H1 (cell line): ENCODE measurements at regions not wholly inside any gene's neighbourhood (a gene's known extent, or its start where the extent isn't known, plus 50 kb on each side); places are given as distances from the start of the nearest gene placed in this dataset.

Experiments
- BCL11A ChIP-seq, 2 experiments: IDR thresholded peaks; one replicate each; pipeline ENCODE4 v1.6.1; 2011; ENCODE audit warnings: low read depth in 2 of 2, low read length in 2 of 2, mild to moderate bottlenecking in 2 of 2
- CTCF ChIP-seq, 3 experiments: IDR thresholded peaks; 1 replicate in 2 of 3; 2 replicates in 1 of 3; pipeline versions ENCODE4 v1.5.1 to v1.6.1; 2011; ENCODE audit warnings: low read length in 3 of 3, mild to moderate bottlenecking in 3 of 3, inconsistent platforms in 2 of 3, low read depth in 1 of 3, moderate library complexity in 1 of 3; ENCODE audit not compliant: insufficient read depth in 1 of 3; ENCODE audit errors: control extremely low read depth in 1 of 3
- EP300 ChIP-seq, 2 experiments: IDR thresholded peaks; 1 replicate in 1 of 2; 2 replicates in 1 of 2; pipeline ENCODE4 v1.6.1; 2011 to 2012; ENCODE audit warnings: low read depth in 2 of 2, low read length in 2 of 2, mild to moderate bottlenecking in 2 of 2, borderline replicate concordance in 1 of 2, inconsistent platforms in 1 of 2, moderate library complexity in 1 of 2
- JUN ChIP-seq: IDR thresholded peaks from 2 replicates; pipeline ENCODE4 v1.6.1; 2011; ENCODE audit warnings: low read depth, mild to moderate bottlenecking, improper control_type of control experiment, low read length
- NRF1 ChIP-seq: IDR thresholded peaks from 2 replicates; pipeline ENCODE4 v1.6.1; 2011; ENCODE audit warnings: mild to moderate bottlenecking, low read depth, low read length, improper control_type of control experiment
- SP1 ChIP-seq: IDR thresholded peaks from 2 replicates; pipeline ENCODE4 v1.6.1; 2011; ENCODE audit warnings: low read depth, low read length

- no peak for TF ChIP-seq SP1
- no peak for TF ChIP-seq BCL11A (IDR thresholded peaks at IDR 0.05; ENCODE audit: low read depth in 2 of 2, low read length in 2 of 2)
- no peak for TF ChIP-seq JUN
- no peak for TF ChIP-seq CTCF (IDR thresholded peaks at IDR 0.05; ENCODE audit: control extremely low read depth in 1 of 3, insufficient read depth in 1 of 3, low read depth in 1 of 3, low read length in 3 of 3)
- no peak for TF ChIP-seq EP300 (IDR thresholded peaks at IDR 0.05; ENCODE audit: borderline replicate concordance in 1 of 2, low read depth in 2 of 2, low read length in 2 of 2)
- no peak for TF ChIP-seq NRF1
Measured at GRCh38 chr14:101254805-101255764, 306.2 kb upstream of the DIO3 start (continued).
